WTC11 (cell line): ENCODE measurements at regions not wholly inside any gene's neighbourhood (a gene's known extent, or its start where the extent isn't known, plus 50 kb on each side); places are given as distances from the start of the nearest gene placed in this dataset.

Experiments used
- ATAC-seq: fragments of 200-7000 bp; cut with Tn5 transposase; 2 replicates; pipeline ENCODE4 v1.10.0; 2021; ENCODE audit warnings: mild to moderate bottlenecking, moderate library complexity
- CTCF ChIA-PET: fragments of 300-600 bp; sonication (Branson Sonifier 250); formaldehyde crosslinking; loops from one replicate; lab custom pipeline; 2021; ENCODE audit warnings: antibody characterized with exemption; lab: Charles Lee
- POLR2A ChIA-PET: fragments of 350-600 bp; sonication (Branson Sonifier 250); formaldehyde crosslinking; loops from one replicate; lab custom pipeline; 2021; ENCODE audit warnings: antibody characterized with exemption; lab: Charles Lee
- DNase-seq: peaks from one replicate; pipeline ENCODE4 v3.0.0; 2021; ENCODE audit warnings: low spot score
- H3K27ac Mint-ChIP-seq: 2 replicates; pipeline ENCODE4 v1.8.0; 2021; ENCODE audit warnings: mixed read lengths
- H3K27me3 Mint-ChIP-seq: 2 replicates; pipeline ENCODE4 v1.8.0; 2021; ENCODE audit warnings: low read depth, mild to moderate bottlenecking, moderate library complexity, mixed read lengths
- H3K36me3 Mint-ChIP-seq: 2 replicates; pipeline ENCODE4 v1.8.0; 2021; ENCODE audit warnings: mixed read lengths
- H3K4me1 Mint-ChIP-seq: 2 replicates; pipeline ENCODE4 v1.8.0; 2022; ENCODE audit warnings: mixed read lengths
- H3K4me3 Mint-ChIP-seq: 2 replicates; pipeline ENCODE4 v1.8.0; 2021; ENCODE audit warnings: mild to moderate bottlenecking, moderate library complexity, mixed read lengths
- H3K9me3 Mint-ChIP-seq: 2 replicates; pipeline ENCODE4 v1.8.0; 2021; ENCODE audit warnings: mixed read lengths
- CBFB ChIP-seq: sonication (generic); formaldehyde crosslinking; IDR thresholded peaks from 2 replicates; pipeline ENCODE4 v1.8.1; 2022; ENCODE audit warnings: mild to moderate bottlenecking, low read depth, missing genetic modification reagents
- FOXP1 ChIP-seq: sonication (generic); formaldehyde crosslinking; IDR thresholded peaks from 2 replicates; pipeline ENCODE4 v1.8.0; 2022; ENCODE audit warnings: missing genetic modification reagents, mild to moderate bottlenecking, moderate library complexity, borderline replicate concordance
- GABPB1 ChIP-seq: sonication (generic); formaldehyde crosslinking; IDR thresholded peaks from 2 replicates; pipeline ENCODE4 v1.8.1; 2023; ENCODE audit warnings: mild to moderate bottlenecking, missing genetic modification reagents
- KAT7 ChIP-seq: sonication (generic); formaldehyde crosslinking; IDR thresholded peaks from 2 replicates; pipeline ENCODE4 v1.8.1; 2023; ENCODE audit warnings: missing genetic modification reagents, mild to moderate bottlenecking, borderline replicate concordance
- NFYB ChIP-seq: sonication (generic); formaldehyde crosslinking; conservative IDR thresholded peaks from 2 replicates; pipeline ENCODE4 v1.8.0; 2022; ENCODE audit warnings: low read depth, missing genetic modification reagents
- PRRX2 ChIP-seq: fragments of 250-450 bp; sonication (Bioruptor Pico); IDR thresholded peaks from 2 replicates; pipeline ENCODE4 v1.8.0; 2021; ENCODE audit warnings: mild to moderate bottlenecking
- RORB ChIP-seq: fragments of 250-450 bp; sonication (Bioruptor Pico); IDR thresholded peaks from 2 replicates; pipeline ENCODE4 v1.9.0; 2021; ENCODE audit warnings: mild to moderate bottlenecking
- SMAD3 ChIP-seq: sonication (generic); formaldehyde crosslinking; IDR thresholded peaks from 2 replicates; pipeline ENCODE4 v1.8.0; 2022; ENCODE audit warnings: missing genetic modification reagents, mild to moderate bottlenecking, borderline replicate concordance
- SMAD4 ChIP-seq: sonication (generic); formaldehyde crosslinking; IDR thresholded peaks from 2 replicates; pipeline ENCODE4 v1.8.0; 2022; ENCODE audit warnings: mild to moderate bottlenecking, missing genetic modification reagents
- ZNF121 ChIP-seq: sonication (generic); formaldehyde crosslinking; IDR thresholded peaks from 2 replicates; pipeline ENCODE4 v1.8.0; 2023; ENCODE audit warnings: missing genetic modification reagents
- ZNF263 ChIP-seq: sonication (generic); formaldehyde crosslinking; IDR thresholded peaks from 2 replicates; pipeline ENCODE4 v1.8.1; 2022; ENCODE audit warnings: low read depth, mild to moderate bottlenecking, moderate library complexity, missing genetic modification reagents
- TF ChIP-seq, protein P1 (sequence below): sonication (generic); formaldehyde crosslinking; IDR thresholded peaks from 2 replicates; pipeline ENCODE4 v1.8.1; 2023; ENCODE audit warnings: mild to moderate bottlenecking, missing genetic modification reagents
- TF ChIP-seq, protein P2 (sequence below): sonication (generic); formaldehyde crosslinking; IDR thresholded peaks from 2 replicates; pipeline ENCODE4 v1.8.1; 2023; ENCODE audit warnings: mild to moderate bottlenecking, missing genetic modification reagents, moderate library complexity
- TF ChIP-seq, protein P3 (sequence below): sonication (generic); formaldehyde crosslinking; conservative IDR thresholded peaks from 2 replicates; pipeline ENCODE4 v1.8.1; 2023; ENCODE audit warnings: mild to moderate bottlenecking, low read depth, missing genetic modification reagents, moderate library complexity
- TF ChIP-seq, protein P4 (sequence below): sonication (generic); formaldehyde crosslinking; IDR thresholded peaks from 2 replicates; pipeline ENCODE4 v1.8.0; 2023; ENCODE audit warnings: missing genetic modification reagents
- TF ChIP-seq, protein P5 (sequence below): sonication (generic); formaldehyde crosslinking; IDR thresholded peaks from 2 replicates; pipeline ENCODE4 v1.8.1; 2023; ENCODE audit warnings: mild to moderate bottlenecking, missing genetic modification reagents
- TF ChIP-seq, protein P6 (sequence below): sonication (generic); formaldehyde crosslinking; IDR thresholded peaks from 2 replicates; pipeline ENCODE4 v1.8.1; 2022; ENCODE audit warnings: low read depth, missing genetic modification reagents, borderline replicate concordance
- TF ChIP-seq, protein P7 (sequence below): sonication (generic); formaldehyde crosslinking; IDR thresholded peaks from 2 replicates; pipeline ENCODE4 v1.8.1; 2023; ENCODE audit warnings: mild to moderate bottlenecking, moderate library complexity, missing genetic modification reagents
- TF ChIP-seq, protein P8 (sequence below): sonication (generic); formaldehyde crosslinking; IDR thresholded peaks from 2 replicates; pipeline ENCODE4 v1.8.1; 2023; ENCODE audit warnings: mild to moderate bottlenecking, missing genetic modification reagents, moderate library complexity
- TF ChIP-seq, protein P9 (sequence below): sonication (generic); formaldehyde crosslinking; IDR thresholded peaks from 2 replicates; pipeline ENCODE4 v1.8.1; 2023; ENCODE audit warnings: mild to moderate bottlenecking, missing genetic modification reagents, borderline replicate concordance

DNA sequence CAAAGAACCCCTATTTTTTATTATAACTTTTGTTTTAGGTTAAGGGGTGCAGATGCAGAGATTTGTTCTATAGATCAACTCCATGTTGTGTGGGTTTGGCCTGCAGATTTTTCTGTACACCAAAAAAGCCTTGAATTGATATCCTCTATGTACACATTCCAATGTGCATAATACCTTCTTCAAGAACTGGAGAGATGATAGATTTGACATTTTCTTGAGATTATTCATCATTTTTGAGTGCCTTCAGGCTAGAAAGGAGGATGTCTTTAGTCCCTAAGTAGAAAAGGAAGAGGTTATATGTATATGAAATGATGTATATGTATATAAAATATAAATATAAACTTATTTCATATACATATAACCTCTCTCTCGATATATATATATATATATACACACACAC, 1190.0 kb upstream of the ALCAM start:
- Mint-ChIP-seq H3K4me3 (no peak overlapping the region), H3K27me3 (no peaks in the 10 kb centered on the region), H3K36me3 (no peaks in the 10 kb centered on the region), H3K4me1 (peaks cover 12% of the 10 kb centered on the region), H3K27ac (no peak overlapping the region), H3K9me3 (peaks cover 13% of the 10 kb centered on the region)
- ATAC-seq = no peak
- DNase-seq = no peak
- TF ChIP-seq, protein P1, sequence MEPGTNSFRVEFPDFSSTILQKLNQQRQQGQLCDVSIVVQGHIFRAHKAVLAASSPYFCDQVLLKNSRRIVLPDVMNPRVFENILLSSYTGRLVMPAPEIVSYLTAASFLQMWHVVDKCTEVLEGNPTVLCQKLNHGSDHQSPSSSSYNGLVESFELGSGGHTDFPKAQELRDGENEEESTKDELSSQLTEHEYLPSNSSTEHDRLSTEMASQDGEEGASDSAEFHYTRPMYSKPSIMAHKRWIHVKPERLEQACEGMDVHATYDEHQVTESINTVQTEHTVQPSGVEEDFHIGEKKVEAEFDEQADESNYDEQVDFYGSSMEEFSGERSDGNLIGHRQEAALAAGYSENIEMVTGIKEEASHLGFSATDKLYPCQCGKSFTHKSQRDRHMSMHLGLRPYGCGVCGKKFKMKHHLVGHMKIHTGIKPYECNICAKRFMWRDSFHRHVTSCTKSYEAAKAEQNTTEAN (CRISPR knock-in tag) = no peak
- TF ChIP-seq SMAD4 (CRISPR knock-in tag) (no peak), PRRX2 (CRISPR knock-in tag) (no peak), CBFB (CRISPR knock-in tag) (no peak), RORB (CRISPR knock-in tag) (no peak), NFYB (CRISPR knock-in tag) (no peak), SMAD3 (CRISPR knock-in tag) (no peak), ZNF263 (no peak), FOXP1 (no peak)
- TF ChIP-seq, protein P2, sequence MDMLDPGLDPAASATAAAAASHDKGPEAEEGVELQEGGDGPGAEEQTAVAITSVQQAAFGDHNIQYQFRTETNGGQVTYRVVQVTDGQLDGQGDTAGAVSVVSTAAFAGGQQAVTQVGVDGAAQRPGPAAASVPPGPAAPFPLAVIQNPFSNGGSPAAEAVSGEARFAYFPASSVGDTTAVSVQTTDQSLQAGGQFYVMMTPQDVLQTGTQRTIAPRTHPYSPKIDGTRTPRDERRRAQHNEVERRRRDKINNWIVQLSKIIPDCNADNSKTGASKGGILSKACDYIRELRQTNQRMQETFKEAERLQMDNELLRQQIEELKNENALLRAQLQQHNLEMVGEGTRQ (CRISPR knock-in tag) = no peak
- TF ChIP-seq, protein P3, sequence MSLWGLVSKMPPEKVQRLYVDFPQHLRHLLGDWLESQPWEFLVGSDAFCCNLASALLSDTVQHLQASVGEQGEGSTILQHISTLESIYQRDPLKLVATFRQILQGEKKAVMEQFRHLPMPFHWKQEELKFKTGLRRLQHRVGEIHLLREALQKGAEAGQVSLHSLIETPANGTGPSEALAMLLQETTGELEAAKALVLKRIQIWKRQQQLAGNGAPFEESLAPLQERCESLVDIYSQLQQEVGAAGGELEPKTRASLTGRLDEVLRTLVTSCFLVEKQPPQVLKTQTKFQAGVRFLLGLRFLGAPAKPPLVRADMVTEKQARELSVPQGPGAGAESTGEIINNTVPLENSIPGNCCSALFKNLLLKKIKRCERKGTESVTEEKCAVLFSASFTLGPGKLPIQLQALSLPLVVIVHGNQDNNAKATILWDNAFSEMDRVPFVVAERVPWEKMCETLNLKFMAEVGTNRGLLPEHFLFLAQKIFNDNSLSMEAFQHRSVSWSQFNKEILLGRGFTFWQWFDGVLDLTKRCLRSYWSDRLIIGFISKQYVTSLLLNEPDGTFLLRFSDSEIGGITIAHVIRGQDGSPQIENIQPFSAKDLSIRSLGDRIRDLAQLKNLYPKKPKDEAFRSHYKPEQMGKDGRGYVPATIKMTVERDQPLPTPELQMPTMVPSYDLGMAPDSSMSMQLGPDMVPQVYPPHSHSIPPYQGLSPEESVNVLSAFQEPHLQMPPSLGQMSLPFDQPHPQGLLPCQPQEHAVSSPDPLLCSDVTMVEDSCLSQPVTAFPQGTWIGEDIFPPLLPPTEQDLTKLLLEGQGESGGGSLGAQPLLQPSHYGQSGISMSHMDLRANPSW (CRISPR knock-in tag) = no peak
- TF ChIP-seq, protein P4, sequence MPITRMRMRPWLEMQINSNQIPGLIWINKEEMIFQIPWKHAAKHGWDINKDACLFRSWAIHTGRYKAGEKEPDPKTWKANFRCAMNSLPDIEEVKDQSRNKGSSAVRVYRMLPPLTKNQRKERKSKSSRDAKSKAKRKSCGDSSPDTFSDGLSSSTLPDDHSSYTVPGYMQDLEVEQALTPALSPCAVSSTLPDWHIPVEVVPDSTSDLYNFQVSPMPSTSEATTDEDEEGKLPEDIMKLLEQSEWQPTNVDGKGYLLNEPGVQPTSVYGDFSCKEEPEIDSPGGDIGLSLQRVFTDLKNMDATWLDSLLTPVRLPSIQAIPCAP (CRISPR knock-in tag) = no peak
- TF ChIP-seq, protein P5, sequence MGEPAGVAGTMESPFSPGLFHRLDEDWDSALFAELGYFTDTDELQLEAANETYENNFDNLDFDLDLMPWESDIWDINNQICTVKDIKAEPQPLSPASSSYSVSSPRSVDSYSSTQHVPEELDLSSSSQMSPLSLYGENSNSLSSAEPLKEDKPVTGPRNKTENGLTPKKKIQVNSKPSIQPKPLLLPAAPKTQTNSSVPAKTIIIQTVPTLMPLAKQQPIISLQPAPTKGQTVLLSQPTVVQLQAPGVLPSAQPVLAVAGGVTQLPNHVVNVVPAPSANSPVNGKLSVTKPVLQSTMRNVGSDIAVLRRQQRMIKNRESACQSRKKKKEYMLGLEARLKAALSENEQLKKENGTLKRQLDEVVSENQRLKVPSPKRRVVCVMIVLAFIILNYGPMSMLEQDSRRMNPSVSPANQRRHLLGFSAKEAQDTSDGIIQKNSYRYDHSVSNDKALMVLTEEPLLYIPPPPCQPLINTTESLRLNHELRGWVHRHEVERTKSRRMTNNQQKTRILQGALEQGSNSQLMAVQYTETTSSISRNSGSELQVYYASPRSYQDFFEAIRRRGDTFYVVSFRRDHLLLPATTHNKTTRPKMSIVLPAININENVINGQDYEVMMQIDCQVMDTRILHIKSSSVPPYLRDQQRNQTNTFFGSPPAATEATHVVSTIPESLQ (CRISPR knock-in tag) = no peak
- TF ChIP-seq, protein P6, sequence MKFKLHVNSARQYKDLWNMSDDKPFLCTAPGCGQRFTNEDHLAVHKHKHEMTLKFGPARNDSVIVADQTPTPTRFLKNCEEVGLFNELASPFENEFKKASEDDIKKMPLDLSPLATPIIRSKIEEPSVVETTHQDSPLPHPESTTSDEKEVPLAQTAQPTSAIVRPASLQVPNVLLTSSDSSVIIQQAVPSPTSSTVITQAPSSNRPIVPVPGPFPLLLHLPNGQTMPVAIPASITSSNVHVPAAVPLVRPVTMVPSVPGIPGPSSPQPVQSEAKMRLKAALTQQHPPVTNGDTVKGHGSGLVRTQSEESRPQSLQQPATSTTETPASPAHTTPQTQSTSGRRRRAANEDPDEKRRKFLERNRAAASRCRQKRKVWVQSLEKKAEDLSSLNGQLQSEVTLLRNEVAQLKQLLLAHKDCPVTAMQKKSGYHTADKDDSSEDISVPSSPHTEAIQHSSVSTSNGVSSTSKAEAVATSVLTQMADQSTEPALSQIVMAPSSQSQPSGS = no peak
- TF ChIP-seq, protein P7, sequence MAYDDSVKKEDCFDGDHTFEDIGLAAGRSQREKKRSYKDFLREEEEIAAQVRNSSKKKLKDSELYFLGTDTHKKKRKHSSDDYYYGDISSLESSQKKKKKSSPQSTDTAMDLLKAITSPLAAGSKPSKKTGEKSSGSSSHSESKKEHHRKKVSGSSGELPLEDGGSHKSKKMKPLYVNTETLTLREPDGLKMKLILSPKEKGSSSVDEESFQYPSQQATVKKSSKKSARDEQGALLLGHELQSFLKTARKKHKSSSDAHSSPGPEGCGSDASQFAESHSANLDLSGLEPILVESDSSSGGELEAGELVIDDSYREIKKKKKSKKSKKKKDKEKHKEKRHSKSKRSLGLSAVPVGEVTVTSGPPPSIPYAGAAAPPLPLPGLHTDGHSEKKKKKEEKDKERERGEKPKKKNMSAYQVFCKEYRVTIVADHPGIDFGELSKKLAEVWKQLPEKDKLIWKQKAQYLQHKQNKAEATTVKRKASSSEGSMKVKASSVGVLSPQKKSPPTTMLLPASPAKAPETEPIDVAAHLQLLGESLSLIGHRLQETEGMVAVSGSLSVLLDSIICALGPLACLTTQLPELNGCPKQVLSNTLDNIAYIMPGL (CRISPR knock-in tag) = no peak
- ChIA-PET CTCF (no interaction called here), POLR2A (no interaction called here)

DNA sequence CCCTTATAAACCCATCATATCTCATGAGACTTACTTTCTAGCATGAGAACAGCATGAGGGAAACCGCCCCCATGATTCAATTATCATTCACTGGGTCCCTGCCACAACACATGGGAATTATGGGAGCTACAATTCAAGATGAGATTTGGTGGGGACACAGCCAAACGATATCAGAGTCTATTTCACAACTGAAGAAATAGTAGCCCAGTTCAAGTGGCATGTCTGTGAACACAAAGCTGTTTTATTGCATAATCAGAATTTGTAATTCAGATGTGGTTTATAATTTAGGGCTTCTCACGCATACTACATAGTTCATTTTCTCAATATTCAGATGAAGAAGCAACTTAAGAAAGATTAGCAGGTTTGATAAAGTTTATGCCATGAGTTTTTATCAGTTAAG, 1188.0 kb upstream of the ALCAM start:
- ATAC-seq = no peak
- POLR2A ChIA-PET = no interaction called here
- no peaks in the 10 kb centered on the region for H3K27me3 Mint-ChIP-seq
- H3K4me1 Mint-ChIP-seq = peaks cover 12% of the 10 kb centered on the region
- DNase-seq = no peak
- no peaks in the 10 kb centered on the region for H3K36me3 Mint-ChIP-seq
- CTCF ChIA-PET = no interaction called here
- H3K27ac Mint-ChIP-seq = no peak overlapping the region
- H3K9me3 Mint-ChIP-seq = 0 out of 2 replicates have a peak, but pooled peaks cover 3% of the 10 kb centered on the region
- H3K4me3 Mint-ChIP-seq = no peak overlapping the region
- TF ChIP-seq KAT7 (CRISPR knock-in tag) = no peak
- TF ChIP-seq GABPB1 (CRISPR knock-in tag) = no peak
- TF ChIP-seq ZNF121 (CRISPR knock-in tag) = no peak
- TF ChIP-seq, protein P8, sequence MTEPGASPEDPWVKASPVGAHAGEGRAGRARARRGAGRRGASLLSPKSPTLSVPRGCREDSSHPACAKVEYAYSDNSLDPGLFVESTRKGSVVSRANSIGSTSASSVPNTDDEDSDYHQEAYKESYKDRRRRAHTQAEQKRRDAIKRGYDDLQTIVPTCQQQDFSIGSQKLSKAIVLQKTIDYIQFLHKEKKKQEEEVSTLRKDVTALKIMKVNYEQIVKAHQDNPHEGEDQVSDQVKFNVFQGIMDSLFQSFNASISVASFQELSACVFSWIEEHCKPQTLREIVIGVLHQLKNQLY (CRISPR knock-in tag) = no peak
- TF ChIP-seq, protein P9, sequence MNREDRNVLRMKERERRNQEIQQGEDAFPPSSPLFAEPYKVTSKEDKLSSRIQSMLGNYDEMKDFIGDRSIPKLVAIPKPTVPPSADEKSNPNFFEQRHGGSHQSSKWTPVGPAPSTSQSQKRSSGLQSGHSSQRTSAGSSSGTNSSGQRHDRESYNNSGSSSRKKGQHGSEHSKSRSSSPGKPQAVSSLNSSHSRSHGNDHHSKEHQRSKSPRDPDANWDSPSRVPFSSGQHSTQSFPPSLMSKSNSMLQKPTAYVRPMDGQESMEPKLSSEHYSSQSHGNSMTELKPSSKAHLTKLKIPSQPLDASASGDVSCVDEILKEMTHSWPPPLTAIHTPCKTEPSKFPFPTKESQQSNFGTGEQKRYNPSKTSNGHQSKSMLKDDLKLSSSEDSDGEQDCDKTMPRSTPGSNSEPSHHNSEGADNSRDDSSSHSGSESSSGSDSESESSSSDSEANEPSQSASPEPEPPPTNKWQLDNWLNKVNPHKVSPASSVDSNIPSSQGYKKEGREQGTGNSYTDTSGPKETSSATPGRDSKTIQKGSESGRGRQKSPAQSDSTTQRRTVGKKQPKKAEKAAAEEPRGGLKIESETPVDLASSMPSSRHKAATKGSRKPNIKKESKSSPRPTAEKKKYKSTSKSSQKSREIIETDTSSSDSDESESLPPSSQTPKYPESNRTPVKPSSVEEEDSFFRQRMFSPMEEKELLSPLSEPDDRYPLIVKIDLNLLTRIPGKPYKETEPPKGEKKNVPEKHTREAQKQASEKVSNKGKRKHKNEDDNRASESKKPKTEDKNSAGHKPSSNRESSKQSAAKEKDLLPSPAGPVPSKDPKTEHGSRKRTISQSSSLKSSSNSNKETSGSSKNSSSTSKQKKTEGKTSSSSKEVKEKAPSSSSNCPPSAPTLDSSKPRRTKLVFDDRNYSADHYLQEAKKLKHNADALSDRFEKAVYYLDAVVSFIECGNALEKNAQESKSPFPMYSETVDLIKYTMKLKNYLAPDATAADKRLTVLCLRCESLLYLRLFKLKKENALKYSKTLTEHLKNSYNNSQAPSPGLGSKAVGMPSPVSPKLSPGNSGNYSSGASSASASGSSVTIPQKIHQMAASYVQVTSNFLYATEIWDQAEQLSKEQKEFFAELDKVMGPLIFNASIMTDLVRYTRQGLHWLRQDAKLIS (CRISPR knock-in tag) = no peak
